IMR-90 (cell line): ENCODE measurements at regions not wholly inside any gene's neighbourhood (a gene's known extent, or its start where the extent isn't known, plus 50 kb on each side); places are given as distances from the start of the nearest gene placed in this dataset.

Experiments used
- ATAC-seq: fragments of 200-7000 bp; cut with Tn5 transposase; 2 replicates; pipeline ENCODE4 v1.9.1; 2020; ENCODE audit warnings: low read depth, mild to moderate bottlenecking, moderate library complexity
- BruUV-seq: library from RNA; stranded (reverse); fragments of 400-500 nt; replicated peaks from 2 replicates; lab custom pipeline; 2021; lab: Mats Ljungman, UMichigan
- CTCF ChIA-PET: fragments of 300-600 bp; formaldehyde crosslinking; extraction: SDS; loops from one replicate; lab custom pipeline; 2021; ENCODE audit warnings: antibody characterized with exemption; lab: Yijun Ruan, JAX
- POLR2A ChIA-PET: fragments of 300-600 bp; sonication (Branson Sonifier 250); formaldehyde crosslinking; loops from one replicate; lab custom pipeline; 2022; ENCODE audit warnings: antibody characterized with exemption; ENCODE audit not compliant: unreplicated experiment; lab: Charles Lee
- DNase-seq: peaks from one replicate; pipeline ENCODE4 v3.0.0; 2013
- H2AFZ ChIP-seq: replicated peaks from 2 replicates; pipeline ENCODE3; 2013; ENCODE audit warnings: low read length, mild to moderate bottlenecking; ENCODE audit not compliant: poor library complexity
- H2AK5ac ChIP-seq: 2 replicates; pipeline ENCODE4 v1.6.1; 2013; ENCODE audit warnings: low read depth, low read length, inconsistent platforms
- H2AK9ac ChIP-seq: replicated peaks from 2 replicates; pipeline ENCODE3; 2013; ENCODE audit warnings: mild to moderate bottlenecking, low read depth, low read length, moderate library complexity; ENCODE audit not compliant: poor library complexity
- H2BK120ac ChIP-seq: 2 replicates; pipeline ENCODE4 v1.6.1; 2013; ENCODE audit warnings: low read depth, low read length, inconsistent platforms
- H2BK15ac ChIP-seq: 3 replicates; pipeline ENCODE4 v1.6.1; 2013; ENCODE audit warnings: low read depth, low read length, inconsistent platforms
- H2BK20ac ChIP-seq: 2 replicates; pipeline ENCODE4 v1.6.1; 2013; ENCODE audit warnings: low read depth, mild to moderate bottlenecking, inconsistent platforms, low read length, moderate library complexity
- H2BK5ac ChIP-seq: 2 replicates; pipeline ENCODE4 v1.6.1; 2013; ENCODE audit warnings: mild to moderate bottlenecking, low read depth, low read length, inconsistent platforms; ENCODE audit not compliant: poor library complexity, severe bottlenecking
- H3K14ac ChIP-seq: replicated peaks from 2 replicates; pipeline ENCODE4 v1.6.1; 2013; ENCODE audit warnings: low read depth, low read length, inconsistent platforms
- H3K18ac ChIP-seq: 2 replicates; pipeline ENCODE4 v1.6.1; 2013; ENCODE audit warnings: low read depth, low read length, control low read depth
- H3K23ac ChIP-seq: 2 replicates; pipeline ENCODE4 v1.6.1; 2013; ENCODE audit warnings: low read depth, low read length, inconsistent platforms
- H3K27ac ChIP-seq: 2 replicates; pipeline ENCODE4 v1.5.1; 2013; ENCODE audit warnings: mild to moderate bottlenecking, control low read depth, low read length; ENCODE audit not compliant: insufficient read depth
- H3K27me3 ChIP-seq: 2 replicates; pipeline ENCODE4 v1.6.1; 2013; ENCODE audit warnings: low read length; ENCODE audit not compliant: control insufficient read depth, insufficient read depth
- H3K36me3 ChIP-seq: 2 replicates; pipeline ENCODE4 v1.6.1; 2013; ENCODE audit warnings: low read length, mixed read lengths; ENCODE audit not compliant: control insufficient read depth, insufficient read depth
- H3K4ac ChIP-seq: 2 replicates; pipeline ENCODE4 v1.6.1; 2013; ENCODE audit warnings: low read depth, low read length, inconsistent platforms
- H3K4me1 ChIP-seq: 2 replicates; pipeline ENCODE4 v1.6.1; 2013; ENCODE audit warnings: low read length, mixed read lengths; ENCODE audit not compliant: control insufficient read depth, insufficient read depth
- H3K4me2 ChIP-seq: 2 replicates; pipeline ENCODE4 v1.6.1; 2013; ENCODE audit warnings: low read depth, mild to moderate bottlenecking, control low read depth, low read length, moderate library complexity
- H3K4me3 ChIP-seq: 2 replicates; pipeline ENCODE4 v1.5.1; 2013; ENCODE audit warnings: low read depth, mild to moderate bottlenecking, control low read depth, low read length, moderate library complexity; ENCODE audit not compliant: insufficient read depth
- H3K56ac ChIP-seq: 2 replicates; pipeline ENCODE4 v1.6.1; 2013; ENCODE audit warnings: low read length, inconsistent platforms; ENCODE audit not compliant: insufficient read depth; ENCODE audit errors: extremely low read depth
- H3K79me1 ChIP-seq, 2 experiments: 2 replicates each; pipeline ENCODE4 v1.6.1; 2013; ENCODE audit warnings: low read length in 2 of 2, inconsistent platforms in 1 of 2, low read depth in 1 of 2
- H3K9ac ChIP-seq: 2 replicates; pipeline ENCODE4 v1.6.1; 2013; ENCODE audit warnings: low read depth, low read length, control low read depth
- H3K9me1 ChIP-seq: 2 replicates; pipeline ENCODE4 v1.6.1; 2013; ENCODE audit warnings: low read length, inconsistent platforms; ENCODE audit not compliant: insufficient read depth
- H3K9me3 ChIP-seq: 2 replicates; pipeline ENCODE4 v1.6.1; 2013; ENCODE audit warnings: low read length; ENCODE audit not compliant: control insufficient read depth, insufficient read depth
- H4K20me1 ChIP-seq: 2 replicates; pipeline ENCODE4 v1.6.1; 2013; ENCODE audit warnings: low read length, inconsistent platforms; ENCODE audit not compliant: insufficient read depth
- H4K5ac ChIP-seq: 2 replicates; pipeline ENCODE4 v1.6.1; 2013; ENCODE audit warnings: mild to moderate bottlenecking, low read depth, low read length, control low read depth
- H4K8ac ChIP-seq, 2 experiments: 2 replicates each; pipeline ENCODE4 v1.6.1; 2013; ENCODE audit warnings: low read depth in 2 of 2, low read length in 2 of 2, control low read depth in 1 of 2, inconsistent platforms in 1 of 2
- H4K91ac ChIP-seq: 2 replicates; pipeline ENCODE4 v1.6.1; 2013; ENCODE audit warnings: low read depth, low read length, inconsistent platforms; ENCODE audit not compliant: insufficient read depth
- CEBPB ChIP-seq: IDR thresholded peaks from 2 replicates; pipeline ENCODE4 v1.6.1; 2012; ENCODE audit warnings: low read depth, low read length, improper control_type of control experiment
- CHD1 ChIP-seq: IDR thresholded peaks from 2 replicates; pipeline ENCODE4 v1.6.1; 2012; ENCODE audit warnings: low read depth, low read length, improper control_type of control experiment
- POLR2A ChIP-seq: IDR thresholded peaks from 2 replicates; pipeline ENCODE4 v1.6.1; 2012; ENCODE audit warnings: mild to moderate bottlenecking, low read depth, low read length
- RCOR1 ChIP-seq: IDR thresholded peaks from 2 replicates; pipeline ENCODE4 v1.6.1; 2012; ENCODE audit warnings: mild to moderate bottlenecking, low read length, improper control_type of control experiment; ENCODE audit not compliant: insufficient replicate concordance
- SMC3 ChIP-seq: fragments of 150-350 bp; IDR thresholded peaks from 2 replicates; pipeline ENCODE4 v1.6.1; 2016; ENCODE audit warnings: low read depth, mild to moderate bottlenecking, antibody characterized with exemption, low read length, moderate library complexity
- WGBS, 2 experiments: methylation state at CpG; one replicate each; pipeline versions ENCODE4 v1.1.5 to v1.1.7; 2013; ENCODE audit warnings: missing lambda C conversion rate in 2 of 2; ENCODE audit not compliant: insufficient read length in 1 of 2; ENCODE audit errors: extremely low coverage in 2 of 2; 5-methylcytosine and 5-hydroxymethylcytosine counted together
- dilution Hi-C: fragments of 300-500 bp; cut with HindIII; formaldehyde crosslinking; loops from one replicate; pipeline ENCODE4 v1.14.3; 2018; ENCODE audit warnings: low sequenced_read_pairs; ENCODE audit not compliant: unreplicated experiment
- in situ Hi-C: fragments of 300-500 bp; cut with MboI; formaldehyde crosslinking; loops from 3 replicates; pipeline ENCODE4 v1.14.3; 2019; ENCODE audit warnings: low sequenced_read_pairs, inconsistent platforms, mixed read lengths
- intact Hi-C: fragments of 100-400 bp; cut with micrococcal nuclease; formaldehyde crosslinking; loops from 2 replicates; pipeline ENCODE4 v1.10.0; 2022

GRCh38 chr1:47550929-47551328 lies 113.1 kb downstream of the FOXD2 start:
- Histone ChIP-seq H4K20me1 (no peaks in the 10 kb centered on the region), H2BK20ac (no peak overlapping the region), H3K9me3 (no peaks in the 10 kb centered on the region), H4K5ac (no peak overlapping the region), H3K27ac (no peak overlapping the region), H3K79me1 (no peaks in the 10 kb centered on the region), H2BK120ac (no peak overlapping the region), H3K23ac (no peak overlapping the region), H3K27me3 (peaks cover 6% of the 10 kb centered on the region; the same call in 1 of the 2 replicates), H3K9ac (no peak overlapping the region), H3K4ac (no peak overlapping the region), H3K36me3 (no peaks in the 10 kb centered on the region), H3K9me1 (no peaks in the 10 kb centered on the region), H4K8ac (no peak overlapping the region), H2AFZ (no peak overlapping the region), H3K4me1 (no peaks in the 10 kb centered on the region), H2BK5ac (no peak overlapping the region), H4K91ac (no peak overlapping the region), H2AK5ac (no peak overlapping the region), H2BK15ac (no peak overlapping the region), H3K56ac (no peak overlapping the region), H3K4me2 (no peak overlapping the region), H2AK9ac (no peak overlapping the region), H3K18ac (no peak overlapping the region), H3K14ac (no peak overlapping the region), H3K4me3 (no peak overlapping the region)
- 80% methylated on average over 1 of the region's 5 CpGs; no CpG with 5 or more reads in 1 of the 2 experiments for WGBS, 2 experiments
- no peak for DNase-seq
- ATAC-seq, result no peak
- in situ Hi-C loops, result no loop called here
- TF ChIP-seq RCOR1 (no peak), POLR2A (no peak), CHD1 (no peak), SMC3 (no peak), CEBPB (no peak)
- dilution Hi-C loops, result no loop called here
- CTCF ChIA-PET, result no interaction called here
- POLR2A ChIA-PET, result no interaction called here
- intact Hi-C loops, result no loop called here
- BruUV-seq, result no TSS peak
